ENCODE measurements at regions not wholly inside any gene's neighbourhood (a gene's known extent, or its start where the extent isn't known, plus 50 kb on each side); places are given as distances from the start of the nearest gene placed in this dataset.

GRCh38 chr9:105855987-105856386 is 161.6 kb downstream of the TMEM38B start:
- Histone ChIP-seq H4K20me1 (replicated peaks; ENCODE audit: control insufficient read depth, extremely low read depth, insufficient read depth, low read length) (no peaks in the 10 kb centered on the region), H3K27me3 (ENCODE audit: control insufficient read depth in 2 of 2, insufficient read depth in 2 of 2, low read length in 2 of 2) (no peaks in the 10 kb centered on the region), H3K9me1 (replicated peaks; ENCODE audit: control insufficient read depth, extremely low read depth, insufficient read depth, low read length) (no peaks in the 10 kb centered on the region), H3K27ac (ENCODE audit: insufficient read depth, low read depth, low read length) (no peak overlapping the region), H3K4me3 (replicated peaks in 1 of 3; ENCODE audit: insufficient read depth in 1 of 3, low read depth in 1 of 3, low read length in 3 of 3) (no peak overlapping the region), H3K4me2 (ENCODE audit: insufficient read depth, low read length) (no peak overlapping the region), H3K9me3 (replicated peaks; ENCODE audit: control insufficient read depth, insufficient read depth, low read length) (no peaks in the 10 kb centered on the region), H3K9ac (replicated peaks; ENCODE audit: extremely low read depth, insufficient read depth, low read length) (no peak overlapping the region), H3K36me3 (ENCODE audit: control insufficient read depth in 2 of 2, extremely low read depth in 1 of 2, insufficient read depth in 2 of 2, low read length in 2 of 2) (no peaks in the 10 kb centered on the region), H2AFZ (ENCODE audit: low read depth, low read length) (no peak overlapping the region), H3K79me2 (ENCODE audit: control insufficient read depth, insufficient read depth, low read length) (no peaks in the 10 kb centered on the region), H3K4me1 (ENCODE audit: control insufficient read depth, extremely low read depth, insufficient read depth, low read length) (no peaks in the 10 kb centered on the region)
- TF ChIP-seq MYC (IDR thresholded peaks at IDR 0.05; ENCODE audit: low read depth, low read length) (no peak), CTCF (IDR thresholded peaks at IDR 0.05; ENCODE audit: extremely low read depth in 1 of 2, insufficient read depth in 1 of 2, low read depth in 1 of 2, low read length in 2 of 2) (no peak)
- no TSS peak for BruUV-seq (replicated peaks)
- dilution Hi-C loops (cut with MboI; ENCODE audit: extremely low pct_ligation_motif_present, low sequenced_read_pairs) (no loop called here), intact Hi-C loops (cut with micrococcal nuclease) (no loop called here)
- FAIRE-seq (no peak), DNase-seq (ENCODE audit: low read depth, low spot score) (no peak)
- ChIA-PET CTCF (no interaction called here), POLR2A (no interaction called here)

- DNase-seq (ENCODE audit: low read depth, low spot score) (no peak), FAIRE-seq (no peak)
- no peak overlapping the region for H3K27ac ChIP-seq (ENCODE audit: insufficient read depth, low read depth, low read length)
- no peaks in the 10 kb centered on the region for H3K9me3 ChIP-seq (replicated peaks; ENCODE audit: control insufficient read depth, insufficient read depth, low read length)
- intact Hi-C loops (cut with micrococcal nuclease) (no loop called here), dilution Hi-C loops (cut with MboI; ENCODE audit: extremely low pct_ligation_motif_present, low sequenced_read_pairs) (no loop called here)
- no peaks in the 10 kb centered on the region for H3K36me3 ChIP-seq (ENCODE audit: control insufficient read depth in 2 of 2, extremely low read depth in 1 of 2, insufficient read depth in 2 of 2, low read length in 2 of 2)
- no peaks in the 10 kb centered on the region for H3K27me3 ChIP-seq (ENCODE audit: control insufficient read depth in 2 of 2, insufficient read depth in 2 of 2, low read length in 2 of 2)
- H3K4me3 ChIP-seq (replicated peaks in 1 of 3; ENCODE audit: insufficient read depth in 1 of 3, low read depth in 1 of 3, low read length in 3 of 3) = no peak overlapping the region
- H3K9me1 ChIP-seq (replicated peaks; ENCODE audit: control insufficient read depth, extremely low read depth, insufficient read depth, low read length) = no peaks in the 10 kb centered on the region
- H3K9ac ChIP-seq (replicated peaks; ENCODE audit: extremely low read depth, insufficient read depth, low read length) = no peak overlapping the region
- ChIA-PET CTCF (interaction anchor here (2.5 kb wide), 1 partner anchor 23 kb away, joined by 7 read pairs; no protein-coding TSS in a partner anchor), POLR2A (no interaction called here)
- H2AFZ ChIP-seq (ENCODE audit: low read depth, low read length) = no peak overlapping the region
- BruUV-seq (replicated peaks) = no TSS peak
- H3K4me2 ChIP-seq (ENCODE audit: insufficient read depth, low read length) = no peak overlapping the region
- no peaks in the 10 kb centered on the region for H3K79me2 ChIP-seq (ENCODE audit: control insufficient read depth, insufficient read depth, low read length)
- no peaks in the 10 kb centered on the region for H3K4me1 ChIP-seq (ENCODE audit: control insufficient read depth, extremely low read depth, insufficient read depth, low read length)
- TF ChIP-seq JUN (IDR thresholded peaks at IDR 0.05; ENCODE audit: borderline replicate concordance, insufficient read depth, insufficient read length, low read depth) = no peak
- TF ChIP-seq GATA2 (IDR thresholded peaks at IDR 0.05; ENCODE audit: insufficient read depth, insufficient read length, low read depth, low read length) = no peak
- no peak for TF ChIP-seq MYC (IDR thresholded peaks at IDR 0.05; ENCODE audit: low read depth, low read length)
- no peak for TF ChIP-seq POLR2AphosphoS5 (IDR thresholded peaks at IDR 0.05; ENCODE audit: insufficient read depth, low read depth, low read length)
- TF ChIP-seq CTCF (IDR thresholded peaks at IDR 0.05; ENCODE audit: extremely low read depth in 1 of 2, insufficient read depth in 1 of 2, low read depth in 1 of 2, low read length in 2 of 2) = no peak
- TF ChIP-seq POLR2A (IDR thresholded peaks at IDR 0.05; ENCODE audit: low read depth, low read length) = no peak
- no peak for TF ChIP-seq FOS (IDR thresholded peaks at IDR 0.05; ENCODE audit: borderline replicate concordance, insufficient read depth, low read length)
- no peak for TF ChIP-seq EZH2 (IDR thresholded peaks at IDR 0.05; ENCODE audit: borderline replicate concordance, low read depth, low read length, severe bottlenecking)
- no peak for TF ChIP-seq MAX (IDR thresholded peaks at IDR 0.05; ENCODE audit: insufficient read depth, insufficient read length)
- H4K20me1 ChIP-seq (replicated peaks; ENCODE audit: control insufficient read depth, extremely low read depth, insufficient read depth, low read length) = no peaks in the 10 kb centered on the region
Observed at GRCh38 chr9:105858006-105858690, 163.8 kb downstream of the TMEM38B start.
